NCI-H187 (cell line): ENCODE measurements at regions not wholly inside any gene's neighbourhood (a gene's known extent, or its start where the extent isn't known, plus 50 kb on each side); places are given as distances from the start of the nearest gene placed in this dataset.

ENCODE experiments used
- DNase-seq, 2 experiments: peaks; one replicate each; lab custom pipeline; 2025; lab: John Stamatoyannopoulos, UW

- no peak for DNase-seq
Observed at GRCh38 chr2:78439122-78439521, 586.4 kb upstream of the REG3G start.

GRCh38 chr2:78455586-78455985 lies 569.9 kb upstream of the REG3G start:
- DNase-seq = no peak

GRCh38 chr2:78457269-78457668 lies 568.2 kb upstream of the REG3G start:
- DNase-seq = no peak

GRCh38 chr2:78465707-78466106 lies 559.8 kb upstream of the REG3G start:
- DNase-seq = no peak

GRCh38 chr2:78476619-78477229 lies 548.8 kb upstream of the REG3G start:
- DNase-seq = no peak

- no peak for DNase-seq
Observed at GRCh38 chr2:78486565-78486964, 538.9 kb upstream of the REG3G start.

- no peak for DNase-seq
Observed at GRCh38 chr2:78498125-78498524, 527.4 kb upstream of the REG3G start.

- no peak for DNase-seq
Observed at GRCh38 chr2:78506301-78506700, 519.2 kb upstream of the REG3G start.

GRCh38 chr2:78521938-78522337 lies 503.6 kb upstream of the REG3G start:
- DNase-seq = no peak

- no peak for DNase-seq
Observed at GRCh38 chr2:78532762-78533379, 492.6 kb upstream of the REG3G start.

GRCh38 chr2:78535395-78535794 lies 490.1 kb upstream of the REG3G start:
- no peak for DNase-seq

GRCh38 chr2:78538322-78538721 lies 487.2 kb upstream of the REG3G start:
- no peak for DNase-seq

- DNase-seq = no peak
Observed at GRCh38 chr2:78540255-78540654, 485.2 kb upstream of the REG3G start.

GRCh38 chr2:78541088-78541450 lies 484.4 kb upstream of the REG3G start:
- DNase-seq = no peak

GRCh38 chr2:78541451-78542267 lies 483.8 kb upstream of the REG3G start:
- no peak for DNase-seq

GRCh38 chr2:78546843-78547242 lies 478.7 kb upstream of the REG3G start:
- DNase-seq = no peak

- DNase-seq = no peak
Observed at GRCh38 chr2:78549766-78550165, 475.7 kb upstream of the REG3G start.

- no peak for DNase-seq
Observed at GRCh38 chr2:78553866-78554647, 471.4 kb upstream of the REG3G start.

- no peak for DNase-seq
Observed at GRCh38 chr2:78561876-78562275, 463.6 kb upstream of the REG3G start.

- DNase-seq = no peak
Observed at GRCh38 chr2:78564666-78565065, 460.8 kb upstream of the REG3G start.

GRCh38 chr2:78568782-78569373 lies 456.6 kb upstream of the REG3G start:
- no peak for DNase-seq

- no peak for DNase-seq
Observed at GRCh38 chr2:78576409-78576808, 449.1 kb upstream of the REG3G start.
